H1 (cell line): ENCODE measurements at regions not wholly inside any gene's neighbourhood (a gene's known extent, or its start where the extent isn't known, plus 50 kb on each side); places are given as distances from the start of the nearest gene placed in this dataset.

Source experiments
- CTCF ChIA-PET: fragments of 300-600 bp; sonication (Branson Sonifier 250); formaldehyde crosslinking; loops from one replicate; lab custom pipeline; 2021; ENCODE audit not compliant: partially characterized antibody; lab: Charles Lee
- POLR2A ChIA-PET: fragments of 300-600 bp; sonication (Branson Sonifier 250); formaldehyde crosslinking; loops from one replicate; lab custom pipeline; 2021; ENCODE audit warnings: inconsistent platforms; ENCODE audit not compliant: partially characterized antibody; lab: Charles Lee
- DNase-seq, 2 experiments: peaks; one replicate each; pipeline versions ENCODE4 v3.0.0 to v3.0.0-alpha.2; 2010 to 2022; ENCODE audit warnings: low spot score in 2 of 2, low read depth in 1 of 2, mixed read lengths in 1 of 2
- FAIRE-seq: peaks from 2 replicates; lab custom pipeline; 2011; peaks lifted over from hg19 to GRCh38; lab: Jason Lieb, UNC
- H2AFZ ChIP-seq: 2 replicates; pipeline ENCODE4 v1.8.1; 2012; ENCODE audit warnings: low read length, inconsistent platforms
- H2AK5ac ChIP-seq: 2 replicates; pipeline ENCODE4 v1.6.1; 2013; ENCODE audit warnings: low read depth, low read length
- H2BK120ac ChIP-seq: replicated peaks from 2 replicates; pipeline ENCODE3; 2013; ENCODE audit warnings: low read depth, low read length, inconsistent platforms
- H2BK12ac ChIP-seq: 2 replicates; pipeline ENCODE4 v1.6.1; 2013; ENCODE audit warnings: low read depth, low read length
- H2BK15ac ChIP-seq: 2 replicates; pipeline ENCODE4 v1.6.1; 2013; ENCODE audit warnings: low read length
- H2BK20ac ChIP-seq: 2 replicates; pipeline ENCODE4 v1.6.1; 2013; ENCODE audit warnings: low read length
- H2BK5ac ChIP-seq: 2 replicates; pipeline ENCODE4 v1.6.1; 2013; ENCODE audit warnings: low read depth, low read length
- H3K14ac ChIP-seq: 2 replicates; pipeline ENCODE4 v1.6.1; 2013; ENCODE audit warnings: inconsistent platforms; ENCODE audit not compliant: insufficient read length
- H3K18ac ChIP-seq: 2 replicates; pipeline ENCODE4 v1.6.1; 2013; ENCODE audit warnings: low read length; ENCODE audit errors: extremely low read depth
- H3K23ac ChIP-seq: 2 replicates; pipeline ENCODE4 v1.6.1; 2013; ENCODE audit warnings: inconsistent platforms; ENCODE audit not compliant: insufficient read length
- H3K23me2 ChIP-seq: 2 replicates; pipeline ENCODE4 v1.6.1; 2013; ENCODE audit warnings: low read depth, low read length
- H3K27ac ChIP-seq: 2 replicates; pipeline ENCODE4 v1.6.1; 2011; ENCODE audit warnings: low read depth, low read length, inconsistent platforms
- H3K27me3 ChIP-seq, 4 experiments: replicated peaks in 1 of 4; 1 replicate in 1 of 4; 2 replicates in 3 of 4; pipeline versions ENCODE4 v1.6.1 to v1.8.1; 2011 to 2013; ENCODE audit warnings: low read length in 3 of 4, mild to moderate bottlenecking in 3 of 4, inconsistent platforms in 2 of 4, mixed read lengths in 2 of 4, moderate library complexity in 1 of 4; ENCODE audit not compliant: control insufficient read depth in 3 of 4, insufficient read depth in 3 of 4; ENCODE audit errors: extremely low read depth in 1 of 4
- H3K36me3 ChIP-seq, 4 experiments: 2 replicates each; pipeline versions ENCODE4 v1.6.1 to v1.8.1; 2011 to 2013; ENCODE audit warnings: mild to moderate bottlenecking in 4 of 4, low read length in 3 of 4, moderate library complexity in 2 of 4, control low read depth in 1 of 4, inconsistent platforms in 1 of 4; ENCODE audit not compliant: insufficient read depth in 4 of 4, control insufficient read depth in 2 of 4
- H3K4ac ChIP-seq: replicated peaks from 2 replicates; pipeline ENCODE3; 2013; ENCODE audit warnings: low read length, low read depth, mixed read lengths, inconsistent platforms; ENCODE audit not compliant: insufficient read length
- H3K4me1 ChIP-seq, 4 experiments: replicated peaks in 1 of 4; 1 replicate in 1 of 4; 2 replicates in 3 of 4; pipeline versions ENCODE4 v1.6.1 to v1.8.1; 2011 to 2013; ENCODE audit warnings: low read length in 3 of 4, inconsistent platforms in 2 of 4, mixed read lengths in 1 of 4; ENCODE audit not compliant: insufficient read depth in 4 of 4, control insufficient read depth in 3 of 4
- H3K4me2 ChIP-seq, 2 experiments: 2 replicates each; pipeline versions ENCODE4 v1.6.1 to v1.8.1; 2011 to 2013; ENCODE audit warnings: low read depth in 2 of 2, low read length in 2 of 2, control low read depth in 1 of 2, inconsistent platforms in 1 of 2, mild to moderate bottlenecking in 1 of 2; ENCODE audit not compliant: insufficient read depth in 1 of 2
- H3K4me3 ChIP-seq, 4 experiments: fragments of 200-600, 300-600 bp in 1 of 4; sonication (generic), shearing (Covaris generic), sonication (Bioruptor Twin) in 1 of 4; 2 replicates each; pipeline versions ENCODE4 v1.5.1 to v1.8.1; 2011 to 2016; ENCODE audit warnings: low read length in 4 of 4, low read depth in 3 of 4, control low read depth in 2 of 4, inconsistent platforms in 2 of 4, mild to moderate bottlenecking in 2 of 4, mixed read lengths in 1 of 4, moderate library complexity in 1 of 4; ENCODE audit not compliant: insufficient read depth in 2 of 4; ENCODE audit errors: extremely low read depth in 1 of 4
- H3K56ac ChIP-seq: replicated peaks from 2 replicates; pipeline ENCODE3; 2013; ENCODE audit warnings: low read depth, mild to moderate bottlenecking, mixed read lengths, low read length, inconsistent platforms; ENCODE audit not compliant: insufficient read length
- H3K79me1 ChIP-seq: 2 replicates; pipeline ENCODE4 v1.6.1; 2013; ENCODE audit warnings: low read depth, low read length, control low read depth
- H3K79me2 ChIP-seq, 2 experiments: 2 replicates each; pipeline versions ENCODE4 v1.6.1 to v1.8.1; 2012 to 2013; ENCODE audit warnings: low read length in 2 of 2, mild to moderate bottlenecking in 2 of 2, inconsistent platforms in 1 of 2; ENCODE audit not compliant: insufficient read depth in 2 of 2, control insufficient read depth in 1 of 2
- H3K9ac ChIP-seq, 4 experiments: replicated peaks in 1 of 4; 1 replicate in 1 of 4; 2 replicates in 3 of 4; pipeline versions ENCODE4 v1.6.1 to v1.8.1; 2011 to 2013; ENCODE audit warnings: low read depth in 3 of 4, low read length in 3 of 4, control low read depth in 2 of 4, mild to moderate bottlenecking in 2 of 4, moderate library complexity in 2 of 4, inconsistent platforms in 1 of 4; ENCODE audit errors: extremely low read depth in 1 of 4
- H3K9me3 ChIP-seq, 2 experiments: 2 replicates each; pipeline versions ENCODE4 v1.6.1 to v1.8.1; 2012 to 2013; ENCODE audit warnings: mild to moderate bottlenecking in 2 of 2, moderate library complexity in 2 of 2, control low read depth in 1 of 2, inconsistent platforms in 1 of 2, low read depth in 1 of 2, low read length in 1 of 2, mixed read lengths in 1 of 2; ENCODE audit not compliant: insufficient read depth in 2 of 2
- H4K20me1 ChIP-seq, 2 experiments: replicated peaks in 1 of 2; 2 replicates each; pipeline versions ENCODE3 to v1.8.1; 2011 to 2013; ENCODE audit warnings: inconsistent platforms in 2 of 2, low read length in 2 of 2, mild to moderate bottlenecking in 1 of 2; ENCODE audit not compliant: insufficient read depth in 2 of 2, control insufficient read depth in 1 of 2
- H4K5ac ChIP-seq: 2 replicates; pipeline ENCODE4 v1.6.1; 2013; ENCODE audit warnings: low read length, low read depth, mixed read lengths, inconsistent platforms; ENCODE audit not compliant: insufficient read length
- H4K8ac ChIP-seq: 2 replicates; pipeline ENCODE4 v1.8.0; 2013; ENCODE audit warnings: mild to moderate bottlenecking, moderate library complexity, low read length, inconsistent platforms; ENCODE audit not compliant: insufficient read depth; ENCODE audit errors: extremely low read depth
- H4K91ac ChIP-seq: replicated peaks from 2 replicates; pipeline ENCODE3; 2013; ENCODE audit warnings: low read length, mixed read lengths, inconsistent platforms; ENCODE audit not compliant: insufficient read length
- CBX5 ChIP-seq: fragments of 300-800, 300-1000 bp; sonication (generic); IDR thresholded peaks from 2 replicates; pipeline ENCODE4 v1.7.1; 2016; ENCODE audit warnings: antibody characterized with exemption, low read length, low read depth
- CHD2 ChIP-seq: IDR thresholded peaks from 2 replicates; pipeline ENCODE4 v1.6.1; 2012; ENCODE audit warnings: low read length, improper control_type of control experiment
- GTF2F1 ChIP-seq: IDR thresholded peaks from 2 replicates; pipeline ENCODE4 v1.6.1; 2012; ENCODE audit warnings: low read depth, low read length, improper control_type of control experiment, borderline replicate concordance
- JUN ChIP-seq: IDR thresholded peaks from 2 replicates; pipeline ENCODE4 v1.6.1; 2011; ENCODE audit warnings: low read depth, mild to moderate bottlenecking, improper control_type of control experiment, low read length
- MAFK ChIP-seq: IDR thresholded peaks from 2 replicates; pipeline ENCODE4 v1.6.1; 2012; ENCODE audit warnings: low read depth, mild to moderate bottlenecking, improper control_type of control experiment, low read length
- RAD21 ChIP-seq, 2 experiments: IDR thresholded peaks in 1 of 2; conservative IDR thresholded peaks in 1 of 2; 2 replicates each; pipeline ENCODE4 v1.6.1; 2011; ENCODE audit warnings: low read depth in 2 of 2, low read length in 2 of 2, improper control_type of control experiment in 1 of 2, inconsistent platforms in 1 of 2, mild to moderate bottlenecking in 1 of 2, moderate library complexity in 1 of 2
- RXRA ChIP-seq: IDR thresholded peaks from 2 replicates; pipeline ENCODE4 v1.6.1; 2011; ENCODE audit warnings: low read depth, mild to moderate bottlenecking, low read length, moderate library complexity; ENCODE audit not compliant: insufficient read depth
- TAF7 ChIP-seq: optimal IDR thresholded peaks from 2 replicates; pipeline ENCODE3; 2011; ENCODE audit warnings: low read depth, mild to moderate bottlenecking, inconsistent platforms, low read length, moderate library complexity, borderline replicate concordance
- TBP ChIP-seq: IDR thresholded peaks from 2 replicates; pipeline ENCODE4 v1.6.1; 2011; ENCODE audit warnings: low read depth, low read length, improper control_type of control experiment
- WGBS, 2 experiments: shearing (Covaris generic) in 1 of 2; methylation state at CpG; one replicate each; pipeline versions ENCODE4 v1.1.6 to v1.1.7; 2013 to 2015; ENCODE audit warnings: low lambda C conversion rate in 2 of 2, mixed read lengths in 2 of 2, inconsistent platforms in 1 of 2, low coverage in 1 of 2, missing lambda C conversion rate in 1 of 2; ENCODE audit not compliant: insufficient replicate concordance in 2 of 2, insufficient coverage in 1 of 2, insufficient read length in 1 of 2; ENCODE audit errors: extremely low coverage in 1 of 2, missing lambda C conversion rate in 1 of 2; 5-methylcytosine and 5-hydroxymethylcytosine counted together
- TF ChIP-seq, protein P1 (sequence below), 3 experiments: IDR thresholded peaks; 1 replicate in 2 of 3; 2 replicates in 1 of 3; pipeline versions ENCODE4 v1.5.1 to v1.6.1; 2011; ENCODE audit warnings: low read length in 3 of 3, mild to moderate bottlenecking in 3 of 3, inconsistent platforms in 2 of 3, low read depth in 1 of 3, moderate library complexity in 1 of 3; ENCODE audit not compliant: insufficient read depth in 1 of 3; ENCODE audit errors: control extremely low read depth in 1 of 3

- no peak overlapping the region for H4K5ac ChIP-seq
- no peak for FAIRE-seq
- H3K79me2 ChIP-seq = no peaks in the 10 kb centered on the region
- H2BK15ac ChIP-seq = no peak overlapping the region
- peaks cover 0 to 8% of the 10 kb centered on the region in 2 experiments; a peak in 1 of 4 replicates for H3K9me3 ChIP-seq
- H3K4me2 ChIP-seq = no peak overlapping the region
- no peak overlapping the region for H2BK120ac ChIP-seq
- H3K18ac ChIP-seq = no peak overlapping the region
- no peak overlapping the region for H2AK5ac ChIP-seq
- H2BK20ac ChIP-seq = no peak overlapping the region
- no peaks in the 10 kb centered on the region for H3K4me1 ChIP-seq
- no peak overlapping the region for H3K14ac ChIP-seq
- no peak overlapping the region for H3K27ac ChIP-seq
- H3K4me3 ChIP-seq = no peak overlapping the region
- no peaks in the 10 kb centered on the region for H4K20me1 ChIP-seq
- no peak overlapping the region for H3K56ac ChIP-seq
- H3K79me1 ChIP-seq = no peaks in the 10 kb centered on the region
- H3K36me3 ChIP-seq = no peaks in the 10 kb centered on the region
- H2AFZ ChIP-seq = no peak overlapping the region
- H3K23me2 ChIP-seq = no peaks in the 10 kb centered on the region
- H3K23ac ChIP-seq = no peak overlapping the region
- no peak overlapping the region for H2BK5ac ChIP-seq
- no peak for DNase-seq
- no peak overlapping the region for H2BK12ac ChIP-seq
- POLR2A ChIA-PET = no interaction called here
- H4K91ac ChIP-seq = no peak overlapping the region
- CTCF ChIA-PET = no interaction called here
- no peak overlapping the region for H3K9ac ChIP-seq
- no peaks in the 10 kb centered on the region for H3K27me3 ChIP-seq
- no peak overlapping the region for H4K8ac ChIP-seq
- 71% methylated on average over 4 of the region's 4 CpGs; no CpG with 5 or more reads in 1 of the 2 experiments for WGBS, 2 experiments
- H3K4ac ChIP-seq = no peak overlapping the region
- TF ChIP-seq TAF7 = no peak
- TF ChIP-seq RXRA = no peak
- TF ChIP-seq JUN = no peak
- TF ChIP-seq, protein P1, sequence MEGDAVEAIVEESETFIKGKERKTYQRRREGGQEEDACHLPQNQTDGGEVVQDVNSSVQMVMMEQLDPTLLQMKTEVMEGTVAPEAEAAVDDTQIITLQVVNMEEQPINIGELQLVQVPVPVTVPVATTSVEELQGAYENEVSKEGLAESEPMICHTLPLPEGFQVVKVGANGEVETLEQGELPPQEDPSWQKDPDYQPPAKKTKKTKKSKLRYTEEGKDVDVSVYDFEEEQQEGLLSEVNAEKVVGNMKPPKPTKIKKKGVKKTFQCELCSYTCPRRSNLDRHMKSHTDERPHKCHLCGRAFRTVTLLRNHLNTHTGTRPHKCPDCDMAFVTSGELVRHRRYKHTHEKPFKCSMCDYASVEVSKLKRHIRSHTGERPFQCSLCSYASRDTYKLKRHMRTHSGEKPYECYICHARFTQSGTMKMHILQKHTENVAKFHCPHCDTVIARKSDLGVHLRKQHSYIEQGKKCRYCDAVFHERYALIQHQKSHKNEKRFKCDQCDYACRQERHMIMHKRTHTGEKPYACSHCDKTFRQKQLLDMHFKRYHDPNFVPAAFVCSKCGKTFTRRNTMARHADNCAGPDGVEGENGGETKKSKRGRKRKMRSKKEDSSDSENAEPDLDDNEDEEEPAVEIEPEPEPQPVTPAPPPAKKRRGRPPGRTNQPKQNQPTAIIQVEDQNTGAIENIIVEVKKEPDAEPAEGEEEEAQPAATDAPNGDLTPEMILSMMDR (IDR thresholded peaks at IDR 0.05; ENCODE audit: control extremely low read depth in 1 of 3, insufficient read depth in 1 of 3, low read depth in 1 of 3, low read length in 3 of 3) = no peak
- TF ChIP-seq CHD2 = no peak
- no peak for TF ChIP-seq MAFK
- no peak for TF ChIP-seq CBX5
- no peak for TF ChIP-seq RAD21 (IDR thresholded peaks at IDR 0.05 in 1 of 2, conservative IDR thresholded peaks at IDR 0.05 in 1 of 2; ENCODE audit: low read depth in 2 of 2, low read length in 2 of 2)
- TF ChIP-seq TBP = no peak
- TF ChIP-seq GTF2F1 = no peak
Observed at GRCh38 chr13:99145461-99145860, 55.2 kb upstream of the UBAC2 start.
